Putamen (tissue), 1 donor: ENCODE measurements at regions not wholly inside any gene's neighbourhood (a gene's known extent, or its start where the extent isn't known, plus 50 kb on each side); places are given as distances from the start of the nearest gene placed in this dataset.
"Not testable (repeated sequence)": the region's sequence is repeated elsewhere in the genome, so short reads cannot be mapped to it uniquely, and the experiment has no call there.

ENCODE experiments used
- DNase-seq: peaks from one replicate; pipeline ENCODE4 v3.0.0-alpha.2; 2016; ENCODE audit warnings: low spot score

- not testable (repeated sequence) for DNase-seq
Observed at GRCh38 chr2:87429931-87430275, 318.0 kb upstream of the PLGLB2 start.

GRCh38 chr2:87431051-87431450 is 316.8 kb upstream of the PLGLB2 start:
- DNase-seq, result not testable (repeated sequence)

GRCh38 chr2:87432711-87433453 is 315.0 kb upstream of the PLGLB2 start:
- DNase-seq, result not testable (repeated sequence)

GRCh38 chr2:87436007-87436406 is 311.9 kb upstream of the PLGLB2 start:
- DNase-seq, result not testable (repeated sequence)

GRCh38 chr2:87437701-87438260 is 310.1 kb upstream of the PLGLB2 start:
- not testable (repeated sequence) for DNase-seq

- not testable (repeated sequence) for DNase-seq
Observed at GRCh38 chr2:87438780-87439454, 309.0 kb upstream of the PLGLB2 start.

GRCh38 chr2:87439617-87440204 is 308.2 kb upstream of the PLGLB2 start:
- not testable (repeated sequence) for DNase-seq

- DNase-seq, result not testable (repeated sequence)
Observed at GRCh38 chr2:87440650-87441049, 307.2 kb upstream of the PLGLB2 start.

- not testable (repeated sequence) for DNase-seq
Observed at GRCh38 chr2:87441375-87441774, 306.5 kb upstream of the PLGLB2 start.

GRCh38 chr2:87442983-87443577 is 304.8 kb upstream of the PLGLB2 start:
- DNase-seq, result not testable (repeated sequence)

GRCh38 chr2:87444951-87445350 is 302.9 kb upstream of the PLGLB2 start:
- not testable (repeated sequence) for DNase-seq

GRCh38 chr2:87445613-87446312 is 302.1 kb upstream of the PLGLB2 start:
- DNase-seq, result not testable (repeated sequence)

GRCh38 chr2:87446313-87446696 is 301.6 kb upstream of the PLGLB2 start:
- not testable (repeated sequence) for DNase-seq

- not testable (repeated sequence) for DNase-seq
Observed at GRCh38 chr2:87449462-87449980, 298.4 kb upstream of the PLGLB2 start.

GRCh38 chr2:87452193-87452592 is 295.7 kb upstream of the PLGLB2 start:
- not testable (repeated sequence) for DNase-seq

GRCh38 chr2:87452861-87453260 is 295.0 kb upstream of the PLGLB2 start:
- not testable (repeated sequence) for DNase-seq

- not testable (repeated sequence) for DNase-seq
Observed at GRCh38 chr2:87453965-87454364, 293.9 kb upstream of the PLGLB2 start.

GRCh38 chr2:87454421-87454820 is 293.5 kb upstream of the PLGLB2 start:
- DNase-seq, result not testable (repeated sequence)

- DNase-seq, result not testable (repeated sequence)
Observed at GRCh38 chr2:87455209-87455853, 292.6 kb upstream of the PLGLB2 start.

- not testable (repeated sequence) for DNase-seq
Observed at GRCh38 chr2:87455854-87456249, 292.0 kb upstream of the PLGLB2 start.
